DOHH2 (cell line): ENCODE measurements at regions not wholly inside any gene's neighbourhood (a gene's known extent, or its start where the extent isn't known, plus 50 kb on each side); places are given as distances from the start of the nearest gene placed in this dataset.
"Not testable (repeated sequence)": the region's sequence is repeated elsewhere in the genome, so short reads cannot be mapped to it uniquely, and the experiment has no call there.

Experiments
- H3F3A ChIP-seq: fragments of 200-600 bp; sonication (generic), shearing (Covaris generic); 2 replicates; pipeline ENCODE4 v1.6.0; 2016; ENCODE audit warnings: antibody characterized with exemption, mild to moderate bottlenecking; ENCODE audit not compliant: control insufficient read depth, insufficient read depth
- H3K27ac ChIP-seq: fragments of 200-600 bp; sonication (generic); 2 replicates; pipeline ENCODE4 v1.5.1; 2014; ENCODE audit warnings: low read depth, mild to moderate bottlenecking, low read length, moderate library complexity
- H3K27me3 ChIP-seq: fragments of 200-600 bp; sonication (generic); 2 replicates; pipeline ENCODE4 v1.6.1; 2014; ENCODE audit warnings: mild to moderate bottlenecking, low read length, mixed read lengths; ENCODE audit not compliant: control insufficient read depth
- H3K36me3 ChIP-seq: fragments of 200-600 bp; sonication (generic); 2 replicates; pipeline ENCODE4 v1.6.1; 2014; ENCODE audit warnings: mild to moderate bottlenecking, low read length, moderate library complexity, mixed read lengths; ENCODE audit not compliant: control insufficient read depth
- H3K4me1 ChIP-seq: fragments of 200-600 bp; sonication (generic); 2 replicates; pipeline ENCODE4 v1.6.1; 2014; ENCODE audit warnings: mild to moderate bottlenecking, low read length, mixed read lengths; ENCODE audit not compliant: control insufficient read depth
- H3K4me2 ChIP-seq: fragments of 200-600 bp; sonication (generic); 2 replicates; pipeline ENCODE4 v1.6.0; 2014; ENCODE audit warnings: mild to moderate bottlenecking, low read length, moderate library complexity
- H3K4me3 ChIP-seq: fragments of 200-600 bp; sonication (generic); 2 replicates; pipeline ENCODE4 v1.5.1; 2014; ENCODE audit warnings: mild to moderate bottlenecking, low read length, mixed read lengths
- H3K79me2 ChIP-seq: fragments of 200-600 bp; sonication (generic); 2 replicates; pipeline ENCODE4 v1.6.1; 2014; ENCODE audit warnings: mild to moderate bottlenecking, low read length, mixed read lengths; ENCODE audit not compliant: control insufficient read depth
- H3K9me2 ChIP-seq: fragments of 200-600 bp; sonication (generic); replicated peaks from 2 replicates; pipeline ENCODE4 v1.6.1; 2014; ENCODE audit warnings: mild to moderate bottlenecking, low read length, mixed read lengths; ENCODE audit not compliant: control insufficient read depth
- H3K9me3 ChIP-seq: fragments of 200-600 bp; sonication (generic); 2 replicates; pipeline ENCODE4 v1.6.1; 2014; ENCODE audit warnings: antibody characterized with exemption, low read length, mixed read lengths; ENCODE audit not compliant: control insufficient read depth, insufficient read depth
- H4K20me1 ChIP-seq: fragments of 200-600 bp; sonication (generic); 2 replicates; pipeline ENCODE4 v1.6.0; 2014; ENCODE audit warnings: low read depth, mild to moderate bottlenecking, antibody characterized with exemption, low read length, moderate library complexity; ENCODE audit not compliant: control insufficient read depth, insufficient read depth
- EZH2phosphoT487 ChIP-seq: fragments of 200-600 bp; sonication (generic); IDR thresholded peaks from 2 replicates; pipeline ENCODE4 v1.6.1; 2017; ENCODE audit warnings: borderline replicate concordance, mild to moderate bottlenecking, antibody characterized with exemption, low read length, moderate library complexity, mixed read lengths
- TF ChIP-seq, protein P1 (sequence below): fragments of 200-600 bp; sonication (generic); IDR thresholded peaks from one replicate; pipeline ENCODE4 v1.5.1; 2014; ENCODE audit warnings: antibody characterized with exemption, mild to moderate bottlenecking, low read depth, low read length; ENCODE audit not compliant: poor library complexity, severe bottlenecking

DNA sequence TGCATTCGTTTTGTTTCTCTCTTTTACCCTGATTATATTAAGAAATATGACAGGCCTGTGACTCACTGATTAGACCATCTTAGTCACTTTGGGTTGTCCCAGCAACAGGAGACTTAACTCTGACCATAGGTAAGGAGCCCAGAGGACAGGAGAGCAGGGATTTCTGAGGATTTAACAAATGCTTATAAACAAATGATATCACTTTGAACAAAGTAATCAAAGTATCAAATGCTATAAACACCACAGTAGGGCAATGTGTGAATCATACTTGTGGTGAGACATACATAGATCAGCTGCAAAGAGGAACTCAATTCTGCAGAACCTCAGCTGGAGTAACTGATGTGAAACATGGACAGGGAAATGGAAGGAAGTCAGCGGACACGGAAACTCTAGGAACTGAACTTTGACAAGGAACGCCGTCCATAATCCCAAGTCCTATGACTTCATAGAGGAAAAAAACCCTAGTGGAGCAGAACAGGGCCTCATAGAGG, 190.6 kb upstream of the MSX2 start:
- Histone ChIP-seq H3K9me2 (no peaks in the 10 kb centered on the region), H3K27me3 (no peaks in the 10 kb centered on the region; the same call in 1 of the 2 replicates), H3F3A (no peaks in the 10 kb centered on the region), H3K36me3 (no peaks in the 10 kb centered on the region), H3K4me2 (no peak overlapping the region), H3K4me1 (no peaks in the 10 kb centered on the region), H3K4me3 (no peak overlapping the region), H3K27ac (no peak overlapping the region), H3K9me3 (no peaks in the 10 kb centered on the region), H4K20me1 (no peaks in the 10 kb centered on the region), H3K79me2 (no peaks in the 10 kb centered on the region)
- no peak for TF ChIP-seq EZH2phosphoT487
- TF ChIP-seq, protein P1, sequence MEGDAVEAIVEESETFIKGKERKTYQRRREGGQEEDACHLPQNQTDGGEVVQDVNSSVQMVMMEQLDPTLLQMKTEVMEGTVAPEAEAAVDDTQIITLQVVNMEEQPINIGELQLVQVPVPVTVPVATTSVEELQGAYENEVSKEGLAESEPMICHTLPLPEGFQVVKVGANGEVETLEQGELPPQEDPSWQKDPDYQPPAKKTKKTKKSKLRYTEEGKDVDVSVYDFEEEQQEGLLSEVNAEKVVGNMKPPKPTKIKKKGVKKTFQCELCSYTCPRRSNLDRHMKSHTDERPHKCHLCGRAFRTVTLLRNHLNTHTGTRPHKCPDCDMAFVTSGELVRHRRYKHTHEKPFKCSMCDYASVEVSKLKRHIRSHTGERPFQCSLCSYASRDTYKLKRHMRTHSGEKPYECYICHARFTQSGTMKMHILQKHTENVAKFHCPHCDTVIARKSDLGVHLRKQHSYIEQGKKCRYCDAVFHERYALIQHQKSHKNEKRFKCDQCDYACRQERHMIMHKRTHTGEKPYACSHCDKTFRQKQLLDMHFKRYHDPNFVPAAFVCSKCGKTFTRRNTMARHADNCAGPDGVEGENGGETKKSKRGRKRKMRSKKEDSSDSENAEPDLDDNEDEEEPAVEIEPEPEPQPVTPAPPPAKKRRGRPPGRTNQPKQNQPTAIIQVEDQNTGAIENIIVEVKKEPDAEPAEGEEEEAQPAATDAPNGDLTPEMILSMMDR: no peak

GRCh38 chr5:174535669-174536068, 188.7 kb upstream of the MSX2 start:
- Histone ChIP-seq H3F3A (no peaks in the 10 kb centered on the region), H3K4me2 (no peak overlapping the region), H3K9me3 (no peaks in the 10 kb centered on the region)

GRCh38 chr5:174539823-174540222, 184.6 kb upstream of the MSX2 start:
- H4K20me1 ChIP-seq, H3K4me3 ChIP-seq, H3K4me1 ChIP-seq, H3K27me3 ChIP-seq, H3K9me3 ChIP-seq, H3K79me2 ChIP-seq, H3K9me2 ChIP-seq, H3K4me2 ChIP-seq, H3K36me3 ChIP-seq, H3K27ac ChIP-seq, H3F3A ChIP-seq: not testable (repeated sequence)

More at GRCh38 chr5:174535669-174536068, 188.7 kb upstream of the MSX2 start:
- TF ChIP-seq EZH2phosphoT487: no peak
- TF ChIP-seq, protein P1: no peak
- Histone ChIP-seq H3K9me2 (no peaks in the 10 kb centered on the region), H3K4me3 (no peak overlapping the region), H3K27ac (no peak overlapping the region), H4K20me1 (no peaks in the 10 kb centered on the region), H3K79me2 (no peaks in the 10 kb centered on the region), H3K36me3 (no peaks in the 10 kb centered on the region), H3K27me3 (no peaks in the 10 kb centered on the region; the same call in 1 of the 2 replicates), H3K4me1 (no peaks in the 10 kb centered on the region)

- H4K20me1 ChIP-seq: no peaks in the 10 kb centered on the region
- no peaks in the 10 kb centered on the region for H3F3A ChIP-seq
- no peaks in the 10 kb centered on the region for H3K79me2 ChIP-seq
- no peak overlapping the region for H3K4me2 ChIP-seq
- no peak overlapping the region for H3K4me3 ChIP-seq
- no peaks in the 10 kb centered on the region for H3K36me3 ChIP-seq
- H3K9me3 ChIP-seq: no peaks in the 10 kb centered on the region
- no peaks in the 10 kb centered on the region for H3K9me2 ChIP-seq
- H3K27me3 ChIP-seq: no peaks in the 10 kb centered on the region
- H3K27ac ChIP-seq: no peak overlapping the region
- no peaks in the 10 kb centered on the region for H3K4me1 ChIP-seq
- no peak for TF ChIP-seq EZH2phosphoT487
- TF ChIP-seq, protein P1: no peak
These were observed 182.3 kb upstream of the MSX2 start for GRCh38 chr5:174542037-174542436.
